Fibroblast of the aortic adventitia (primary cell): ENCODE measurements at regions not wholly inside any gene's neighbourhood (a gene's known extent, or its start where the extent isn't known, plus 50 kb on each side); places are given as distances from the start of the nearest gene placed in this dataset.

ENCODE experiments used
- DNase-seq: peaks from one replicate; pipeline ENCODE4 v3.0.0-alpha.2; 2010; ENCODE audit warnings: low read depth
- H3K4me3 ChIP-seq: 2 replicates; pipeline ENCODE4 v1.5.1; 2011; ENCODE audit warnings: low read depth, mild to moderate bottlenecking, control low read depth, low read length, moderate library complexity
- TF ChIP-seq, protein P1 (sequence below): IDR thresholded peaks from 2 replicates; pipeline ENCODE4 v1.5.1; 2011; ENCODE audit warnings: mild to moderate bottlenecking, low read length, control low read depth, inconsistent platforms; ENCODE audit not compliant: insufficient read depth

DNA sequence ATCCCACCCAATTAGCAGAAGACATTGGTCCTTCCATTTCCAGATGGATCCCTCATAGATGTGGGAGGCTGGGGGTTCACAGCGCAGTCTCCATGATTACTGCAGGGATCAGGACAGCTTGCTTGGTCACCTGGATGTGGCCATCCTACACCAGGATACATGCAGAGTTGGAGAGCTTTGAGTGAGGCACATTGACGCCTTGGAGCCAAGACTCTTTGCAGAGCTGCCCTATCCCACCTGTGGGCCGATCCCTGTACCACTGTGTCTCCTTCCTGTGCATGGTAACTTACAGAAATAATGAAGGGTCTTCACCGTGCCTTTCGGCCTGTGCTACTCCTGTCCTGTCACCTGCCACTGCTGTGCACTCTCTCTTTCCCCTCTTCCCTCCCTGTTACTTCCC, 444.8 kb downstream of the GLRX3 start:
- DNase-seq, result no peak
- H3K4me3 ChIP-seq, result no peak overlapping the region
- TF ChIP-seq, protein P1, sequence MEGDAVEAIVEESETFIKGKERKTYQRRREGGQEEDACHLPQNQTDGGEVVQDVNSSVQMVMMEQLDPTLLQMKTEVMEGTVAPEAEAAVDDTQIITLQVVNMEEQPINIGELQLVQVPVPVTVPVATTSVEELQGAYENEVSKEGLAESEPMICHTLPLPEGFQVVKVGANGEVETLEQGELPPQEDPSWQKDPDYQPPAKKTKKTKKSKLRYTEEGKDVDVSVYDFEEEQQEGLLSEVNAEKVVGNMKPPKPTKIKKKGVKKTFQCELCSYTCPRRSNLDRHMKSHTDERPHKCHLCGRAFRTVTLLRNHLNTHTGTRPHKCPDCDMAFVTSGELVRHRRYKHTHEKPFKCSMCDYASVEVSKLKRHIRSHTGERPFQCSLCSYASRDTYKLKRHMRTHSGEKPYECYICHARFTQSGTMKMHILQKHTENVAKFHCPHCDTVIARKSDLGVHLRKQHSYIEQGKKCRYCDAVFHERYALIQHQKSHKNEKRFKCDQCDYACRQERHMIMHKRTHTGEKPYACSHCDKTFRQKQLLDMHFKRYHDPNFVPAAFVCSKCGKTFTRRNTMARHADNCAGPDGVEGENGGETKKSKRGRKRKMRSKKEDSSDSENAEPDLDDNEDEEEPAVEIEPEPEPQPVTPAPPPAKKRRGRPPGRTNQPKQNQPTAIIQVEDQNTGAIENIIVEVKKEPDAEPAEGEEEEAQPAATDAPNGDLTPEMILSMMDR, result no peak

- no peak for DNase-seq
- TF ChIP-seq, protein P1, result no peak
- H3K4me3 ChIP-seq, result no peak overlapping the region
Measured at GRCh38 chr10:130587718-130588117, 451.5 kb downstream of the GLRX3 start.

GRCh38 chr10:130606001-130606405, 469.8 kb downstream of the GLRX3 start:
- no peak for DNase-seq
- TF ChIP-seq, protein P1, result no peak
- H3K4me3 ChIP-seq, result no peak overlapping the region

DNA sequence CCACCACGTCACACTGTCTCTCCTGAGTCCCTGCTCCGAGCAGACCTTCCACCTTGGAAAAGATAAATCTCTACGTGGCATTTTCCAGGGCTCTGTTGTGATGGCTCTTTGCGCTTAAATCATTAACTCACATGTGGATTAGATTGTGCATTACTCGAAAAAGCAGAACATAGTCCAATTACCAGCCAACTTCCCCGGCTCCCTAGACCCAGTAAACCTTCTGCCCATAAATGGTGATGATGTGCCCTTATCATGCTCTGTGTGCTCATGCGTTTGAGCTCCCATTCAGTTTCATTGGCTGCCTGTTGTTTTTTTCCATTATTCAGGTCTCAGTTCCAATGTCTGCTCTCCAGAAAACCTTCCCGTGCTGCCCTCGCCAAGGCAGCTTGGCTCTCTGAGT, 471.2 kb downstream of the GLRX3 start:
- TF ChIP-seq, protein P1, result no peak
- H3K4me3 ChIP-seq, result no peak overlapping the region
- DNase-seq, result no peak

GRCh38 chr10:130611239-130611638, 475.0 kb downstream of the GLRX3 start:
- H3K4me3 ChIP-seq, result no peak overlapping the region
- TF ChIP-seq, protein P1, result no peak
- no peak for DNase-seq

DNA sequence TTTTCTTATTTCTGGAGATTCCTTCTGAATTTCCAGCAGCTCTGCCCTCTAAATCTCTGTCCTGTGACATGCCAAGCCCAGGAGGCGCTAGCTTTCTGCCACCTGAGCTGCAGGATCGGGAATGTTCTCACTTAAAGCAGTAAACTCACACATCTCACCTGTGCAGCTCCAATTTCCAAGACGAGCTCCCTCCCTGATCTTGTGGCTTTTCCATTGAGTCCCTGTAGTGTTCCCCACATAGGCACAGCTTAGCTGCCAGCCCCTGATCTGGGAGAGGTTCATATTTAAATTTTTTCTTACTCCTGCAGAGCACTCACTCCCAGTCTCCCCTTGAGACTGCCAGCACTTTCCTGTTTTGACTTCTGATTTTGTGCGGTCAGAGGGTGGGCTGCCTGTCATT, 479.3 kb downstream of the GLRX3 start:
- no peak overlapping the region for H3K4me3 ChIP-seq
- TF ChIP-seq, protein P1, result no peak
- DNase-seq, result no peak

DNA sequence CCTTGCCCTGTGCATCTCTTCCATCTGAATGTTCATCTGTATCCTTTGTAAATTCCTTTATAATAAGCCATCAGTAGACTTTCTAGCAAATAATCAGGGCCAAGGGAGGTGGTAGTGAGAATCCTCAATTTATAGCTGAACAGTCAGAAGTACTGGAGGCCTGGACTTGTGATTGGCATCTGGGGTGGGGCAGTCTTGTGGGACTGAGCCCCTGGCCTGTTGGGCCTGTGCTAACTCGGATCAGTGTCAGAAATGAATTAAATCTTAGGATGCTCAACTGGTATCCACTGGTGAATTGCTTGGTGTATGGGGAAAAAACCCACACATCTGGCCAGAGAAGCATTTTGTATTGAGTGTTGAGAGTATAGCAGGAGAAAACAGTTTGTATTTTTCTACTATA, 481.8 kb downstream of the GLRX3 start:
- no peak overlapping the region for H3K4me3 ChIP-seq
- no peak for DNase-seq
- TF ChIP-seq, protein P1, result no peak
